Activated CD4-positive, alpha-beta T cell treated with anti-CD3 and anti-CD28 coated beads, Interleukin-2, amount 10 ng/mL, durations not matched to agents 7 days and 5 days (primary cell): ENCODE measurements at regions not wholly inside any gene's neighbourhood (a gene's known extent, or its start where the extent isn't known, plus 50 kb on each side); places are given as distances from the start of the nearest gene placed in this dataset. TPM values are rescaled to one million over a fixed set of nuclear protein-coding genes. Genes with fewer than 3 reads are reported as not detected.

ENCODE experiments used
- CTCF ChIA-PET: fragments of 350-600 bp; sonication (Branson Sonifier 250); formaldehyde crosslinking; loops from one replicate; lab custom pipeline; 2021; ENCODE audit warnings: antibody characterized with exemption; lab: Charles Lee
- POLR2A ChIA-PET: fragments of 350-600 bp; sonication (Branson Sonifier 250); formaldehyde crosslinking; loops from one replicate; lab custom pipeline; 2021; ENCODE audit warnings: antibody characterized with exemption; lab: Charles Lee
- DNase-seq: peaks from one replicate; pipeline ENCODE4 v3.0.0-alpha.2; 2020
- H3K27ac Mint-ChIP-seq: one replicate; pipeline ENCODE4 v1.8.0; 2021; ENCODE audit warnings: mild to moderate bottlenecking, moderate library complexity, mixed read lengths
- H3K27me3 Mint-ChIP-seq: one replicate; pipeline ENCODE4 v1.8.0; 2021; ENCODE audit warnings: mixed read lengths
- H3K36me3 Mint-ChIP-seq: one replicate; pipeline ENCODE4 v1.8.0; 2021; ENCODE audit warnings: low read depth, mixed read lengths
- H3K4me1 Mint-ChIP-seq: one replicate; pipeline ENCODE4 v1.8.0; 2021; ENCODE audit warnings: mixed read lengths
- H3K4me3 Mint-ChIP-seq: one replicate; pipeline ENCODE4 v1.8.0; 2021; ENCODE audit warnings: mild to moderate bottlenecking, moderate library complexity, mixed read lengths
- H3K9me3 Mint-ChIP-seq: one replicate; pipeline ENCODE4 v1.8.0; 2021; ENCODE audit warnings: mixed read lengths
- microRNA-seq: library from miRNA; unstranded; fragments of <30 nt; microRNA quantifications from one replicate; pipeline ENCODE4 v1.2.0, GENCODE V29; 2021; ENCODE audit warnings: borderline microRNAs expressed, borderline replicate concordance

- Mint-ChIP-seq H3K9me3 (peaks cover 5% of the 10 kb centered on the region), H3K27ac (no peak overlapping the region), H3K4me1 (no peaks in the 10 kb centered on the region), H3K36me3 (no peaks in the 10 kb centered on the region), H3K27me3 (no peaks in the 10 kb centered on the region), H3K4me3 (no peak overlapping the region)
- ChIA-PET CTCF (interaction anchor here (0.9 kb wide), 1 partner anchor 38 kb away, joined by 3 read pairs; no protein-coding TSS in a partner anchor), POLR2A (no interaction called here)
- DNase-seq = no peak
These were observed 63.7 kb upstream of the RASSF8 start for GRCh38 chr12:25894759-25895158.

- DNase-seq = no peak
- ChIA-PET CTCF (no interaction called here), POLR2A (no interaction called here)
- H3K4me1 Mint-ChIP-seq = no peaks in the 10 kb centered on the region
- H3K4me3 Mint-ChIP-seq = no peak overlapping the region
- no peaks in the 10 kb centered on the region for H3K36me3 Mint-ChIP-seq
- H3K27me3 Mint-ChIP-seq = no peaks in the 10 kb centered on the region
- H3K27ac Mint-ChIP-seq = no peak overlapping the region
- H3K9me3 Mint-ChIP-seq = peaks cover 5% of the 10 kb centered on the region
These were observed 61.5 kb upstream of the RASSF8 start for GRCh38 chr12:25896981-25897380.

- ChIA-PET POLR2A (no interaction called here), CTCF (interaction anchor here (1.1 kb wide), 1 partner anchor 10 kb away, joined by 3 read pairs; no protein-coding TSS in a partner anchor)
- Mint-ChIP-seq H3K4me1 (no peaks in the 10 kb centered on the region), H3K27me3 (no peaks in the 10 kb centered on the region), H3K9me3 (no peaks in the 10 kb centered on the region), H3K4me3 (no peak overlapping the region), H3K27ac (no peak overlapping the region), H3K36me3 (no peaks in the 10 kb centered on the region)
- DNase-seq = no peak
These were observed 54.8 kb upstream of the RASSF8 start for GRCh38 chr12:25903603-25904245.

GRCh38 chr12:25904442-25904841 lies 54.0 kb upstream of the RASSF8 start:
- Mint-ChIP-seq H3K27ac (no peak overlapping the region), H3K36me3 (no peaks in the 10 kb centered on the region), H3K4me3 (no peak overlapping the region), H3K27me3 (no peaks in the 10 kb centered on the region), H3K9me3 (no peaks in the 10 kb centered on the region), H3K4me1 (no peaks in the 10 kb centered on the region)
- ChIA-PET CTCF (interaction anchor here (0.6 to 1.1 kb wide), 2 partner anchors 11 to 117 kb away, joined by 3 read pairs; no protein-coding TSS in a partner anchor), POLR2A (no interaction called here)
- DNase-seq = no peak

- Mint-ChIP-seq H3K9me3 (no peaks in the 10 kb centered on the region), H3K27ac (no peak overlapping the region), H3K36me3 (no peaks in the 10 kb centered on the region), H3K4me1 (no peaks in the 10 kb centered on the region), H3K4me3 (no peak overlapping the region), H3K27me3 (no peaks in the 10 kb centered on the region)
- POLR2A ChIA-PET = no interaction called here
- CTCF ChIA-PET = interaction anchor here (0.5 kb wide), 1 partner anchor 25 kb away, joined by 4 read pairs; no protein-coding TSS in a partner anchor
- DNase-seq = no peak
These were observed 51.7 kb upstream of the RASSF8 start for GRCh38 chr12:25906651-25907340.

Small RNA genes in the stretch of these regions (microRNA-seq; reads per million reads assigned to microRNA genes)
- not detected for gene MIR4302
